AG20443 (cell line): ENCODE measurements at regions not wholly inside any gene's neighbourhood (a gene's known extent, or its start where the extent isn't known, plus 50 kb on each side); places are given as distances from the start of the nearest gene placed in this dataset.

ENCODE experiments used
- DNase-seq: peaks from one replicate; pipeline ENCODE4 v3.0.0; 2012; ENCODE audit warnings: low spot score, mixed read lengths

- DNase-seq, result no peak
Observed at GRCh38 chr13:105316731-105317130, 1218.7 kb downstream of the EFNB2 start.

GRCh38 chr13:105312906-105313305, 1222.6 kb downstream of the EFNB2 start:
- no peak for DNase-seq

GRCh38 chr13:105311094-105311493, 1224.4 kb downstream of the EFNB2 start:
- DNase-seq, result no peak

- no peak for DNase-seq
Observed at GRCh38 chr13:105307776-105308175, 1227.7 kb downstream of the EFNB2 start.

- DNase-seq, result no peak
Observed at GRCh38 chr13:105297839-105298238, 1237.6 kb downstream of the EFNB2 start.

GRCh38 chr13:105291987-105292386, 1243.5 kb downstream of the EFNB2 start:
- DNase-seq, result no peak

GRCh38 chr13:105290596-105290995, 1244.9 kb downstream of the EFNB2 start:
- DNase-seq, result no peak

GRCh38 chr13:105285526-105285925, 1249.9 kb downstream of the EFNB2 start:
- DNase-seq, result no peak

GRCh38 chr13:105282406-105283285, 1252.8 kb downstream of the EFNB2 start:
- DNase-seq, result no peak

GRCh38 chr13:105278943-105279381, 1256.5 kb downstream of the EFNB2 start:
- no peak for DNase-seq

- DNase-seq, result no peak
Observed at GRCh38 chr13:105276571-105276970, 1258.9 kb downstream of the EFNB2 start.

- DNase-seq, result no peak
Observed at GRCh38 chr13:105273665-105274222, 1261.7 kb downstream of the EFNB2 start.

- no peak for DNase-seq
Observed at GRCh38 chr13:105272660-105273631, 1262.5 kb downstream of the EFNB2 start.

GRCh38 chr13:105266615-105267014, 1268.8 kb downstream of the EFNB2 start:
- no peak for DNase-seq

- no peak for DNase-seq
Observed at GRCh38 chr13:105262579-105262978, 1272.9 kb downstream of the EFNB2 start.

- no peak for DNase-seq
Observed at GRCh38 chr13:105259426-105259825, 1276.0 kb downstream of the EFNB2 start.

GRCh38 chr13:105255472-105255871, 1280.0 kb downstream of the EFNB2 start:
- no peak for DNase-seq

GRCh38 chr13:105251293-105251692, 1284.2 kb downstream of the EFNB2 start:
- DNase-seq, result no peak

- no peak for DNase-seq
Observed at GRCh38 chr13:105247830-105248229, 1287.6 kb downstream of the EFNB2 start.

- no peak for DNase-seq
Observed at GRCh38 chr13:105240371-105240770, 1295.1 kb downstream of the EFNB2 start.

GRCh38 chr13:105232439-105232838, 1303.0 kb downstream of the EFNB2 start:
- peak; percentile 11 for DNase-seq

- DNase-seq, result no peak
Observed at GRCh38 chr13:105232006-105232405, 1303.5 kb downstream of the EFNB2 start.
